Endothelial cell of umbilical vein (primary cell): ENCODE measurements at regions not wholly inside any gene's neighbourhood (a gene's known extent, or its start where the extent isn't known, plus 50 kb on each side); places are given as distances from the start of the nearest gene placed in this dataset.

ENCODE experiments used
- EZH2 ChIP-seq: IDR thresholded peaks from 2 replicates; pipeline ENCODE4 v1.6.1; 2012; ENCODE audit warnings: borderline replicate concordance, low read depth, mild to moderate bottlenecking, moderate library complexity, low read length, inconsistent platforms; ENCODE audit not compliant: severe bottlenecking
- POLR2A ChIP-seq: IDR thresholded peaks from 2 replicates; pipeline ENCODE4 v1.6.1; 2012; ENCODE audit warnings: low read depth, mild to moderate bottlenecking, control low read depth, low read length
- TF ChIP-seq, protein P1 (sequence below), 2 donors: IDR thresholded peaks; 1 replicate in 1 of 2; 2 replicates in 1 of 2; pipeline ENCODE4 v1.5.1; 2011; ENCODE audit warnings: low read length in 2 of 2, mild to moderate bottlenecking in 2 of 2, moderate library complexity in 2 of 2, control low read depth in 1 of 2, inconsistent platforms in 1 of 2, low read depth in 1 of 2; ENCODE audit not compliant: insufficient read depth in 1 of 2; ENCODE audit errors: extremely low read depth in 1 of 2
- TF ChIP-seq, protein P2 (sequence below): IDR thresholded peaks from 2 replicates; pipeline ENCODE4 v1.6.1; 2011; ENCODE audit not compliant: insufficient read depth, insufficient read length

DNA sequence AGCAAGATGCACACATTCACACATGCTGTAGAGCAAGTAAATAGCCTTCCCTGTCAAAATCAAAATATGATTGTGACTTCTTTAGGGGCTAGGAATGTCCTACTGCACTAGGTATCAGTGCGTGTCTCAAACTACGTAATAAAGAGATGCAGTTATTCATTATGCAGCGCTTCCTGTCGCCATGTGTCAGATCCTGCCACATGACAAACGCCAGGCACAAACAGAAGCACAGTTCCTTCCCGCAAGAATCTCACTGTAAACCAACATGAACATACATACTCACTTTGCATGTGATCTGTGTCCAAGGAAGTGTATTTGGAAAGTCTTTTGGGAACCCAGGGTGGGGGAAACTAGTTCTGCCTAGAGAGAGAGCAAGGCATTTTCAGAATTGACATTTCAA, 599.9 kb downstream of the RNF144A start:
- TF ChIP-seq, protein P1, sequence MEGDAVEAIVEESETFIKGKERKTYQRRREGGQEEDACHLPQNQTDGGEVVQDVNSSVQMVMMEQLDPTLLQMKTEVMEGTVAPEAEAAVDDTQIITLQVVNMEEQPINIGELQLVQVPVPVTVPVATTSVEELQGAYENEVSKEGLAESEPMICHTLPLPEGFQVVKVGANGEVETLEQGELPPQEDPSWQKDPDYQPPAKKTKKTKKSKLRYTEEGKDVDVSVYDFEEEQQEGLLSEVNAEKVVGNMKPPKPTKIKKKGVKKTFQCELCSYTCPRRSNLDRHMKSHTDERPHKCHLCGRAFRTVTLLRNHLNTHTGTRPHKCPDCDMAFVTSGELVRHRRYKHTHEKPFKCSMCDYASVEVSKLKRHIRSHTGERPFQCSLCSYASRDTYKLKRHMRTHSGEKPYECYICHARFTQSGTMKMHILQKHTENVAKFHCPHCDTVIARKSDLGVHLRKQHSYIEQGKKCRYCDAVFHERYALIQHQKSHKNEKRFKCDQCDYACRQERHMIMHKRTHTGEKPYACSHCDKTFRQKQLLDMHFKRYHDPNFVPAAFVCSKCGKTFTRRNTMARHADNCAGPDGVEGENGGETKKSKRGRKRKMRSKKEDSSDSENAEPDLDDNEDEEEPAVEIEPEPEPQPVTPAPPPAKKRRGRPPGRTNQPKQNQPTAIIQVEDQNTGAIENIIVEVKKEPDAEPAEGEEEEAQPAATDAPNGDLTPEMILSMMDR (IDR thresholded peaks at IDR 0.05; ENCODE audit: extremely low read depth in 1 of 2, insufficient read depth in 1 of 2, low read depth in 1 of 2, low read length in 2 of 2) = no peak
- TF ChIP-seq EZH2 = no peak
- TF ChIP-seq, protein P2, sequence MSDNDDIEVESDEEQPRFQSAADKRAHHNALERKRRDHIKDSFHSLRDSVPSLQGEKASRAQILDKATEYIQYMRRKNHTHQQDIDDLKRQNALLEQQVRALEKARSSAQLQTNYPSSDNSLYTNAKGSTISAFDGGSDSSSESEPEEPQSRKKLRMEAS = no peak
- TF ChIP-seq POLR2A = no peak
